HG03060 (cell line): ENCODE measurements at regions not wholly inside any gene's neighbourhood (a gene's known extent, or its start where the extent isn't known, plus 50 kb on each side); places are given as distances from the start of the nearest gene placed in this dataset.
A peak's percentile ranks its signal among the peaks of the same experiment; 100 is the strongest.

ENCODE experiments used
- ATAC-seq: cut with Tn5 transposase; IDR thresholded peaks from one replicate; pipeline ENCODE4 v1.9.1; 2021; ENCODE audit warnings: low read depth, moderate number of reproducible peaks; ENCODE audit not compliant: unreplicated experiment

GRCh38 chr21:43364261-43364510 lies 62.7 kb downstream of the SIK1 start:
- ATAC-seq = no peak

DNA sequence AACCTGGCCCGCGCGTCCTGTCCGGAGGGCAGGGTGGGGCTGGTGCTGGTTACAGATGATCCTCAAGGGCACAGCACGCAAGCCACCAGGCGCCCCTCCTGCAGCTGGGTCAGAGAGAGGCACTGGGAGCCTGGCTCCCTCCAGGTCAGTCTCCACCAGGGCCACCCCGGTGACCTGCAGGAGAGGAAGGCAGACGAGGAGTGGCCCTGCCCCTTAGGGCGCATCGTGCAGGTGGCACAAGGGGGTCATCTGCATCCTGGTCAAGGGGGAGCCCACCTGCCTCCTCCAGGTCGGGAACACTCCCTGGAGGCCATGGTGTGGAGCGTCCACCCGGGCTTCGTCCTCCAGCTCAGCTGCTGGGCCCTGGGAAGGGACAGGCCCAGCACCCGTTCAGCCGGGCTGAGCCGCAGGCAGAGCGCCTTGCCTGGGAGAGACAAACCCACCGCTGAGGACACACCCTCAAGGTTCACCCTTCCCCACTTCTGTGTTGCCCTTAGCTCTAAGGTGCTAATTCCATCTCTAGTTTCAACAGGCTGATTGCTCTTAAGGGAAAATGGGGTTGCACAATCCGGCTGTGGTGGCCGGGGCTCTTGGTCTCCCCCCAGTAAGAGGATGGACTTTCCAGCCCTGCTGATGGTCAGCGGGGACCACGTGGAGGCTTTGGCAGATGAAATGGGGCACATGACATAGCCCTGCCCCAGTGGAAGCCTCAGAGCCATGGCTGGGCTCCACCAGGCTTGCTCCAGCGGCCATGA lies 63.2 kb downstream of the SIK1 start:
- ATAC-seq = no peak

GRCh38 chr21:43362915-43363314 lies 64.0 kb downstream of the SIK1 start:
- no peak for ATAC-seq

- ATAC-seq = no peak
These were observed 64.6 kb downstream of the SIK1 start for GRCh38 chr21:43362321-43362791.

DNA sequence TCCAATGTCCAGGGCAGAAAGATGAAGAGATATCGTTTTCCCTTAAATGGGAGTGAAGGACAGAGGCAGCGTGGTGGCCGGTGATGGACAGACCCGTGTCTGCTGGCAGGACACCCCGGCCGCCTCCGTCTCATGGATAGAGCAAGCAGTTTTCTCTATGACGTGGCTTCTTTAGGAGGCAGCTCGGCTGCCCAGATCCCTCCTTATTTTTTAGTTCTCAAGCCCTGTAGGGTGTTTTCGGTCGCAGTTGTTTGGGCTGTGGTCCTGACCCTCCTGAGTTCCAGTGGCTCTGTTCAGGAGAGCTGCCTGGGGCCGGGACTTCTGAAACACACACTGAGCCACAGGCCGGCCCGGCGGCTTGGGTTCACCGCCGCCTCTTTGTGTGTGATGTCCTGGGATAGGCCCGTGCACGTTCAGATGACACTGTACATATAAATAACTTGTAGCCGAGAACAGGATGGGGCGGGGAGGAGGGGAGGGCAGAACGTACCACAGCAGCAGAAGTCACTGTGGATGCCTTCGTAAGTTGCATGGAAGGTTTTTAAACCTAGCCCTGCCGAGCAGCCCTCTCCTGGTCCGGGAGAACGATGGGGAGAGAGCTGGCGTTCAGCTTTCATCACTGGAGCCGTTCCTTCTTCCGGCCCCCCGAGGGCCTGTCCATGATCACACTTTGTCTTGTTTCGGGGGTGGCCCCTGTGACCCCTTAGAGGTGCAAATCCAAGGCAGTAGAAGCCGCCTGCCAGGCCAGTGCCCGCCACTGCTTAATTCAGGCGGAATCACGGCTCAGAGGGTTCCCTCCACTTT lies 65.2 kb downstream of the SIK1 start:
- ATAC-seq = no peak

- ATAC-seq = no peak
These were observed 65.8 kb downstream of the SIK1 start for GRCh38 chr21:43361127-43361492.

- no peak for ATAC-seq
These were observed 66.3 kb downstream of the SIK1 start for GRCh38 chr21:43360441-43361126.

DNA sequence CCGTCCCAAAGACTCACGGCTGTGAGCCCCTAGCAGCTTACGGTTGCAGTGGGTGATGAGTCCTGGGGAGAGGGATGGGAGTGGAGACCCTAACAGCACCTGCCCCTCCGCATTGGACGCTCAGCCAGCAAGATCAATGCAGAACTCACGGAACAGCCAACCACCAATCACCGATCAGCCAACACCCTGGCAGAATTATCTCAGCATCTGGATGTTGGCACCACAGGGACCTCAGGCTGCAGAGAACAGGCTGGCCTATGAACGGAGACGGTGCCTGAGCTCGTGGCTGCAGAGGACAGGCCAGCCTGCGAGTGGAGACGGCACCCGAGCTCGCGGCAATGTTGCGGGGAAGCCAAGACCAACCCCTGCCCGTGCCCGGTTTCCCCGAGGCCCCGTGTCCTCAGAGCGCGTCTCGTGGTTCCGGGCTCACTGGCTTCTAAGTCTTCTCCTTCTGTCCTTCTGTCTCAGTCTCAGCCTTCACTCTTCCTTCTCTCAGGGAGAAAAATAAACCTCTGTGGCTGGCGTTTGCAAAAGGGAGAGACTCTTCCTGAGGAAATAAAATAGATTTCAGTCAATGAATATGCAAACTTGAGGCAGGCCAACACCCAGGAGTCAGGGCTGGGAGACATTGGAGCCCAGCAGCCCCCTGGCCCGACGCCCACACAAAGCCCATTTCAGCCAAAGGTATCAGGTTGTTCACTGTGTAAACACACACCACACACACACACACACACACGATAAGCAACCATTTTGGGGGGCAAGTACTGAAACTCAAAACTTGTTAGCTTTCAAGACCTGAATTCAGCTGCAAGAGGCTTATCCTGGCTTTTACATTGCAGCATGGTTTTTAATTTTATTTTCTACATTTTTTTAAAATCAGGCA lies 67.8 kb downstream of the SIK1 start:
- ATAC-seq = no peak

- ATAC-seq = no peak
These were observed 69.1 kb downstream of the SIK1 start for GRCh38 chr21:43357715-43358430.

GRCh38 chr21:43355925-43356289 lies 71.0 kb downstream of the SIK1 start:
- no peak for ATAC-seq

DNA sequence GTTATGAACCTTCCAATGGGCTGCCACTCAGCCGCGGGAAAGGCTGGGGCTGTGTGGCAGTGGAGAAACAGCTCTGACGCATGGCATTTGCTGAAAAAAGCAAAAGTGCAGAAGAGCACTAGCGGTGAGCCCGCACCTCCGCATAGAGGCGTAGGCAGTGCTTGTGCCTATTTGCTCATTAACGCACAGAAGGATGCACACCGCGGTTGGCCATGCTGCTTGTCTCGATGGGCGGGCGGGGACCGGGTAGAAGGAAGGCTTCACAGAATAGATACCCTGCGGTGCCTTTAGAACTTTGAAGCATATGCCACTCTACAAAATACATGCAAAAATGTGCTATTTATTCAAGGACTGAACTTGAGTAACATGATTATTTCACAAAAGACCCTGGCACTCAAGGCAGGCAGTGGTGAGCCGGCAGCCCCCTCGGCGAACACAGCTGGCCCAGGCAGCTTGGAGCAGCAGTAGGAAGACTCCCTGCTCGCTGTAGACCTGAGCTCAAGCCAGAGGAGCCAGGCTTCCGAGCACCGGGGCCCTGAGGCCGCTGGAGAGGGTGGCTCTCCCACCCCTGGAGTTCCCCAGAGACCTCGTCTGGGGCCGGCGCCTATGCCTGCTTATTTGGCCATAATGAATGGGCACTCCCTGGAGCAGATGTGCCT lies 71.5 kb downstream of the SIK1 start:
- ATAC-seq = no peak

DNA sequence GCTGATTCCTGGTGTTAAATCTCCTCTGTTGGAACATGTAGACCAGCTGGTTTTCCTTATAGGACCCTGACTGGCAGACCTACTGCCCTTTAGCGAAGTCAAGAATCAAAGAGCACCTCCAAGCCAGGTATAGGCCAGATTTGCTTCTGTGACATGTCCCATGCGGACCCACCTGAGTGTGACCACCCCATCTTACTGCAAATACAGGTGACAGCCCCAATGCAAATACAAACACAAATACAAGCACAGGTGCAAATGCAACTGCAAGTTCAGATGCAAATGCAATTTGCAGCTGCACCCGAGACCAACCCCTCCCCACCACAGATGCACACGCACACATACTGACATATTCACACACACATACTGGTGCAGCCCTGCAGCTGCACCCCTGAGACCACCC lies 72.3 kb downstream of the SIK1 start:
- no peak for ATAC-seq

GRCh38 chr21:43354026-43354420 lies 72.9 kb downstream of the SIK1 start:
- ATAC-seq = no peak

GRCh38 chr21:43353282-43354025 lies 73.5 kb downstream of the SIK1 start:
- no peak for ATAC-seq

- ATAC-seq = peak; percentile 84
These were observed 74.2 kb downstream of the SIK1 start for GRCh38 chr21:43352568-43353281.

- no peak for ATAC-seq
These were observed 74.8 kb downstream of the SIK1 start for GRCh38 chr21:43352154-43352537.

GRCh38 chr21:43351501-43352153 lies 75.3 kb downstream of the SIK1 start:
- ATAC-seq = no peak

DNA sequence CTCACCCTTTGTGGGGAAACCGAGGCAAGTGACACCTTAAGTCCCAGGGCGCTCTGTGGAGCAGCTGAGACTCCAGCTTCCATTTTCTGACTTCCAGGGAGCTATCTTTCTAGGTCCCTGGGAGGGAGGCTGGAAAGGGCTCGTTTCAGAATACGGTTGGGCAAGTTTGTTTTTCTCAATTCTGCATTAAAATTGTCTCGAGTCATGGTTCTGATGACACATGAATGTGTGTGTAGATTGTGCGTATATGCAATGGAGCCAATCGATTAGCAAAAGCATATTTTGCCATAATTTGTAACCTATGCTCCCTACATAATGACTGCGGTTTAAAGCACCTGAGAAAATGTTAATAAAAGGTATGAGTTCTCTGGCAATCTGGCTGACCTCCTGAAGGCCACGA lies 77.3 kb downstream of the SIK1 start:
- ATAC-seq = no peak
